NCI-H2196 (cell line): ENCODE measurements at regions not wholly inside any gene's neighbourhood (a gene's known extent, or its start where the extent isn't known, plus 50 kb on each side); places are given as distances from the start of the nearest gene placed in this dataset.
"Not testable (repeated sequence)": the region's sequence is repeated elsewhere in the genome, so short reads cannot be mapped to it uniquely, and the experiment has no call there.

ENCODE experiments used
- DNase-seq: peaks from one replicate; lab custom pipeline; 2025; ENCODE audit not compliant: unreplicated experiment; lab: John Stamatoyannopoulos, UW

- no peak for DNase-seq
These were observed 1288.6 kb upstream of the CDH2 start for GRCh38 chr18:29465526-29465925.

- no peak for DNase-seq
These were observed 1283.0 kb upstream of the CDH2 start for GRCh38 chr18:29459972-29460371.

- no peak for DNase-seq
These were observed 1280.5 kb upstream of the CDH2 start for GRCh38 chr18:29457316-29457889.

- no peak for DNase-seq
These were observed 1272.5 kb upstream of the CDH2 start for GRCh38 chr18:29449424-29449823.

- no peak for DNase-seq
These were observed 1262.5 kb upstream of the CDH2 start for GRCh38 chr18:29439398-29439797.

GRCh38 chr18:29436459-29436858 is 1259.5 kb upstream of the CDH2 start:
- DNase-seq: no peak

- no peak for DNase-seq
These were observed 1257.7 kb upstream of the CDH2 start for GRCh38 chr18:29434650-29435049.

- DNase-seq: no peak
These were observed 1253.5 kb upstream of the CDH2 start for GRCh38 chr18:29430416-29430815.

GRCh38 chr18:29418136-29418535 is 1241.2 kb upstream of the CDH2 start:
- DNase-seq: no peak

GRCh38 chr18:29406996-29407395 is 1230.1 kb upstream of the CDH2 start:
- no peak for DNase-seq

- DNase-seq: no peak
These were observed 1220.6 kb upstream of the CDH2 start for GRCh38 chr18:29397536-29397935.

- no peak for DNase-seq
These were observed 1206.7 kb upstream of the CDH2 start for GRCh38 chr18:29383311-29384273.

- DNase-seq: no peak
These were observed 1201.8 kb upstream of the CDH2 start for GRCh38 chr18:29378651-29379136.

GRCh38 chr18:29377346-29377745 is 1200.4 kb upstream of the CDH2 start:
- DNase-seq: no peak

GRCh38 chr18:29373000-29373399 is 1196.1 kb upstream of the CDH2 start:
- DNase-seq: no peak

GRCh38 chr18:29361843-29362242 is 1184.9 kb upstream of the CDH2 start:
- DNase-seq: no peak

- not testable (repeated sequence) for DNase-seq
These were observed 1183.7 kb upstream of the CDH2 start for GRCh38 chr18:29360659-29361058.

GRCh38 chr18:29359222-29359621 is 1182.3 kb upstream of the CDH2 start:
- DNase-seq: not testable (repeated sequence)

GRCh38 chr18:29351171-29351570 is 1174.2 kb upstream of the CDH2 start:
- no peak for DNase-seq

- DNase-seq: no peak
These were observed 1152.0 kb upstream of the CDH2 start for GRCh38 chr18:29328932-29329331.

GRCh38 chr18:29326214-29326613 is 1149.3 kb upstream of the CDH2 start:
- no peak for DNase-seq

- DNase-seq: no peak
These were observed 1144.6 kb upstream of the CDH2 start for GRCh38 chr18:29321561-29321960.
